SK-N-SH (cell line): ENCODE measurements at regions not wholly inside any gene's neighbourhood (a gene's known extent, or its start where the extent isn't known, plus 50 kb on each side); places are given as distances from the start of the nearest gene placed in this dataset.

ENCODE experiments used
- CTCF ChIP-seq: fragments of 200-600 bp; sonication (generic); IDR thresholded peaks from 2 replicates; pipeline ENCODE4 v1.6.1; 2017; ENCODE audit warnings: antibody characterized with exemption, mild to moderate bottlenecking, moderate library complexity
- EP300 ChIP-seq, 2 experiments: IDR thresholded peaks; 2 replicates each; pipeline versions ENCODE4 v1.4.0 to v1.6.1; 2012; ENCODE audit warnings: borderline replicate concordance in 1 of 2, low read depth in 1 of 2, low read length in 1 of 2
- USF2 ChIP-seq: fragments of 150-350 bp; IDR thresholded peaks from 2 replicates; pipeline ENCODE4 v1.6.1; 2017; ENCODE audit warnings: antibody characterized with exemption, low read length, low read depth, borderline replicate concordance

- TF ChIP-seq CTCF (no peak), USF2 (no peak), EP300 (IDR thresholded peaks at IDR 0.05; ENCODE audit: borderline replicate concordance in 1 of 2, low read depth in 1 of 2, low read length in 1 of 2) (no peak)
Observed at GRCh38 chr5:118022062-118022461, 966.3 kb downstream of the DTWD2 start.
